CD4-positive, alpha-beta T cell treated with Interleukin-12 subunit alpha and Interleukin-12 subunit beta, for 1 hour (primary cell): ENCODE measurements at regions not wholly inside any gene's neighbourhood (a gene's known extent, or its start where the extent isn't known, plus 50 kb on each side); places are given as distances from the start of the nearest gene placed in this dataset.
A peak's percentile ranks its signal among the peaks of the same experiment; 100 is the strongest.

Experiments
- DNase-seq: peaks from one replicate; pipeline ENCODE4 v3.0.0-alpha.2; 2020

- no peak for DNase-seq
Observed at GRCh38 chr10:110375121-110375520, 70.4 kb upstream of the SMNDC1 start.

DNA sequence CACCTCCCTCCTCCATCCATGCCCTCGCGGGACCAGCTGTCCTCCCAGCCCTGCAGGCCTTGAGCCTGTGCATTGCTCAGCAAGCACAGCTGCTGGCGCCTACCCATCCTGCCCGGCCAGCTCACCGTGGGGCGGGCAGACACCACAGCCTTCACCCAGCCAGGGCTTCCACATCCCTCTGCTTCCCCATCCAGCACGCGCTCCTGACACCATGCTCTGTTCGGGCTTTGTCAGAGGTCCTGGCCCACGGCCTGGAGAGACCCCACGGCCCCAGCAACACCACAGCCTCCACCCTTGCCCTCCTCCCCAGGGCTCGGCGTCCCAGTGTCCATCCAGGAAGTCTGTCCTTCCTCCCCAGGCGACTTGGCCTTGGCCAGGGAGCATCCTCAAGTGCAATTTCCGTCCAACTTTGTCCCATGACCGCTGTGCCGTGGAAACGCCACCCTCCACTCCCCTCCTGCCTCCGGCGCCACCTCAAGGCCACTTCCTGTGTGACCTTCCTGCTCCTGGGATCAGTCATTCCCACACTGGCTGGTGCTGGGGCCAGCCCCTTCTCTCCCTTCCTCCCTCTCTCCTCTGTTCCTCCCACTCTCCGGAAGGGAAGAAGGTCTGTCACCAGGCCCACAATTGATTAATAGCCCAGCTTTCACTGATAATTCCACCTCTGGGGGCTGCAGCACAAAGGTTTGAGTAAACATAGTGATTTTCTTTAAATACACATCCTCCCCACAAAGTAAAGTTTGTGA lies 71.5 kb upstream of the SMNDC1 start:
- no peak for DNase-seq

- no peak for DNase-seq
Observed at GRCh38 chr10:110376767-110377160, 72.0 kb upstream of the SMNDC1 start.

DNA sequence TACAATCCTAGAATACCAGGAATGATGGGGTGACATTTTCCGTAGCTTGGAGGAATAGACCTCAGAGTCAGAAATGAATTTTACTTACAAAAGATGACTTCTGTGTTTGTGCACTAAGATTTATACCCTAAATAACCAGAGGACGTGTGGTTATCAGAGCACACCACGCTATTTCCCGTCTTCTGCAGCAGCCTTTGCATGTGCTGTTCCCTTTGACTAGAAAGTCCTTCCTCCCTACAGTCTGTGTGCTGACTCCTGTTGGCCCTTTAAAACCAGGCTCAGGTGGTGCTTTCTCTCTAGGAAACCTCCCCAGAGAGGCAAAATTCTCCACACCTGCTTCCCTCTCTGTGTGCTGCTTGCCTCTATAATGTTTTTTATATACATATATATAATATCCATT lies 73.3 kb upstream of the SMNDC1 start:
- DNase-seq: no peak

- no peak for DNase-seq
Observed at GRCh38 chr10:110378533-110379108, 73.9 kb upstream of the SMNDC1 start.

- DNase-seq: no peak
Observed at GRCh38 chr10:110379831-110380230, 75.1 kb upstream of the SMNDC1 start.

DNA sequence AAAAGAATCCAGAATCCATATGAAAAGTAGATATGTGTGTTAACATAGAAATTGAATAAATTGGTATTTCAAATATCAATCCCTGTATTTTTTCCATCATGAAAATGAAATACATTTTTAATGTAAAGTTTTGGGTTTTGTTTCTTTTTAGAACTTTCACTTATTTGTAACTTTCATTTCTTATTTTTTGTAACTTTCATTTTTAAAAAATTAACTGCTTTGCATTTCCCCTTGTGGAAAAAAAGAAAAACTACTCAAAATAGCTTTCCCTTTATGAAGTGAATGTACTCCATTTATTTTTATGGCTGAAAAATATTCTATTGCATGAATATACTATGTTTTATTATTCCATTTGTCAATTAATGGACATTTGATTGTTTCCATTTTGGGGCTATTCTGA lies 75.6 kb upstream of the SMNDC1 start:
- no peak for DNase-seq

GRCh38 chr10:110382695-110383094 lies 78.0 kb upstream of the SMNDC1 start:
- DNase-seq: no peak

- no peak for DNase-seq
Observed at GRCh38 chr10:110387617-110387982, 82.9 kb upstream of the SMNDC1 start.

GRCh38 chr10:110387983-110388686 lies 83.4 kb upstream of the SMNDC1 start:
- DNase-seq: peak; percentile 7

GRCh38 chr10:110388687-110389052 lies 84.0 kb upstream of the SMNDC1 start:
- no peak for DNase-seq

- no peak for DNase-seq
Observed at GRCh38 chr10:110389255-110389654, 84.5 kb upstream of the SMNDC1 start.

DNA sequence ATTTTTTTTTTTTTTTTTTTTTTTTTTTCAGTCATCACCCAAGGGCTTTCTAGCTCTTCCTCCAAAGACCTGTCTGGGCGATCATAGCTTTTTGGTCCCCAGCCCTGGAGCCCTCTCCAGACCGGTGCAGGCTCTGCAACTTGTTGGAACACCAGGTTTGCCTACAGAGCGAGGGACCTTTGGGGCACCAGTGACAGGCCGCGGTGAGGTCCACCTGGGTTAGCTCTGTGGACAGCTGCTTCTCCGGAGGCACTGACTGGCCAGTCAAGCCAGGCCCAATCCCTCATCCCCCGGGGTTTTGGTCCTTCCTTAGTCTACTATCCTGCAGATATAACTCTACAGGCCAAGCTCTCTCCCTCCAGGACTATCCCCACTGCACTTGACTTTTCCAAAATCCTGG lies 86.8 kb upstream of the SMNDC1 start:
- no peak for DNase-seq

DNA sequence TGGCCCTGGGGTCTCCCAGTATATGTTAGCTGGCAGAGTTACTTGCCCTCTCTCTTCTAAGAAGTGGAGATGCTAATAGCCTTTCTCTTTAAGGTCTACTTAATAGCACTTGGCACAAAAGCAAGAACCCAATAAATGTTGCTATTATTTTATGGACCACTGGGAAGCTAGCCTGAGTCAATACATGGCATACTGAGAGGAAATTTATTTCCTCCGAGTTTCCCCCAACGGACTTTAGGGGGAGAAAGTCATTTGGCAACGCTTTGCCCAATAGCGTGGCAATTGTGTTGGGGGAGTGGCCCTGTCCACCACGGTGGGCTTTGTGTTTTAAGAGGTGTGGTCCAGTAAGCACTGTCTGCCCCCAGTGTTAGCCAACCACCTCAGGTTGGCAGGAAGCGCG lies 87.4 kb upstream of the SMNDC1 start:
- DNase-seq: no peak

GRCh38 chr10:110392868-110393740 lies 88.4 kb upstream of the SMNDC1 start:
- no peak for DNase-seq

DNA sequence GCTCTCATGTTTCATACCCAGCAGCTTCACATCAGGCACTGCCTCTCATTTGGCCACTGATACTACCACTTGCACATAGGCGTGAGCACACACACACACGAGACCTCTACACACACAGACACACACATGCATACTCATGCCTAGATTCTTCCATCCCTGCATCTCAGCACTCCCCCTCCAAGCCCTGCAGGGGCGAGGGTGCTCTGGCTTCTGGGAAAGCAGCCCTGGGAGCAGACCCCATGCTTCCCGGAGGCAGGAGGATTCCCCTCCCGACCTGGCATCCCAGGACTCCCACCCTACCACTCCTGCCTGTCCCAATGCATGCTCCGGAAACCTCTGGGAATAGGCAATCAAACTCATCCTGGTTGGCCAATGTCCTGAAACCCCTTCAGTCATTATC lies 89.1 kb upstream of the SMNDC1 start:
- no peak for DNase-seq

- DNase-seq: no peak
Observed at GRCh38 chr10:110394296-110394695, 89.6 kb upstream of the SMNDC1 start.

GRCh38 chr10:110394898-110395297 lies 90.2 kb upstream of the SMNDC1 start:
- DNase-seq: no peak

GRCh38 chr10:110395350-110396283 lies 90.9 kb upstream of the SMNDC1 start:
- DNase-seq: peak; percentile 29

- DNase-seq: no peak
Observed at GRCh38 chr10:110396284-110396651, 91.5 kb upstream of the SMNDC1 start.

- no peak for DNase-seq
Observed at GRCh38 chr10:110397856-110398255, 93.1 kb upstream of the SMNDC1 start.

- no peak for DNase-seq
Observed at GRCh38 chr10:110398419-110399105, 93.8 kb upstream of the SMNDC1 start.
